HG02759 (cell line): ENCODE measurements at regions not wholly inside any gene's neighbourhood (a gene's known extent, or its start where the extent isn't known, plus 50 kb on each side); places are given as distances from the start of the nearest gene placed in this dataset.
"Not testable (repeated sequence)": the region's sequence is repeated elsewhere in the genome, so short reads cannot be mapped to it uniquely, and the experiment has no call there.

ENCODE experiments used
- ATAC-seq: cut with Tn5 transposase; IDR thresholded peaks from one replicate; pipeline ENCODE4 v1.9.1; 2021; ENCODE audit warnings: mild to moderate bottlenecking, moderate library complexity; ENCODE audit not compliant: unreplicated experiment

DNA sequence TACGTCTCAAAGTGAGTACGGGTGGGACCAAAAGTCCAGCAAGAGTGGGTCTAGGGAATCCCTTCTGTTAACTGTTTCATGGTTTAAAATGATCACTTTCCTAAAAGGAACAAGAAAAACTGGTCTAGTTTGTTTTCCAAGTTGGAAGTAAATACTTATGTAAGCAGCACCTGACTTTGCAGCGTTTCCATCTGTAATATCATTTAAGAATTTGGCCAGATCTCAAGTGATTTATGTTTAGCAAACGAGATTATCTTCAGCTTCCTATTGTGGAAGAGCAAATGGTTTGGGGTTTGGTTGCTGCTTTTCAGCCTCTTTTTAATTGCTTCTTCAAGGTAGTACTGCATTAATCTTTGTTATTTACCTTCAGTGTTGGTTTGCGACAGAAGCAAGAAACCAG, 50.4 kb downstream of the FHIP1A start:
- no peak for ATAC-seq

DNA sequence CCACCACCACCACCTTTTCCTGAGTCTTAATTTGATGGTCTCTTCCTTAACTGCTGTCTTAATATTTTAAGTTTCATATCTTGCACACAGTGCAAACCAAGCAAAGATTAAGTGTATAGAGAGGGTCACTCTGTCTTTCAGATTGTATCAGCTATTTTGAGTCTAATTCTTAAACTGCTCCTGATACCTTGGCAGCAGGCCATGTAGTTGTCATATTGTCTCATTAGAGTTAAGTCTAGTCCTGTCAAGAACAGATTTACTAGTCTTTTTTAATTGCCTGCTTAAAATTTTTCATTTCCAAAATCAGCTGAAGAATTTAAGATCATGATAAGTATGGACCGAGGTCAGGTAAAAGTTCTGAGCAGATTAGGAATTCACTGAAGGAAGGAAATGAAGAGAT, 51.5 kb downstream of the FHIP1A start:
- ATAC-seq = no peak

DNA sequence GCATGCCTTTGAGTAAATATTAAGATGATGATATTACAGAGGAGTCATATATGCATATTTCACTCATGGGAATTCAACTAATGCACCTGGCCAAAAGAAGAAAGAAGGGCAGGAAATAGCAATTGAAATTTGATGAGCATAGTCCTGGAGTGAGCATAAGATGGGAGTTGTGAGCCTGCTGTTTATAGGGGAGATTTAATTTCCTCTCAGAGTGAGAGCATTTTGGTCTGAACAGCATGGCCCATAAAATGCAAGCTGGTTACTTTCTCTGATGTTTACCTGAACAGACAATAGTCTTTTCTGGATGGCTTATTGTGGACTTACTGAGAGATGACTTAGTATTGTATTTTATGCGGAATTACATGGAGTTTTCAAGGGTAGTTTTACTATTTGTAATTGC, 53.6 kb downstream of the FHIP1A start:
- ATAC-seq = no peak

DNA sequence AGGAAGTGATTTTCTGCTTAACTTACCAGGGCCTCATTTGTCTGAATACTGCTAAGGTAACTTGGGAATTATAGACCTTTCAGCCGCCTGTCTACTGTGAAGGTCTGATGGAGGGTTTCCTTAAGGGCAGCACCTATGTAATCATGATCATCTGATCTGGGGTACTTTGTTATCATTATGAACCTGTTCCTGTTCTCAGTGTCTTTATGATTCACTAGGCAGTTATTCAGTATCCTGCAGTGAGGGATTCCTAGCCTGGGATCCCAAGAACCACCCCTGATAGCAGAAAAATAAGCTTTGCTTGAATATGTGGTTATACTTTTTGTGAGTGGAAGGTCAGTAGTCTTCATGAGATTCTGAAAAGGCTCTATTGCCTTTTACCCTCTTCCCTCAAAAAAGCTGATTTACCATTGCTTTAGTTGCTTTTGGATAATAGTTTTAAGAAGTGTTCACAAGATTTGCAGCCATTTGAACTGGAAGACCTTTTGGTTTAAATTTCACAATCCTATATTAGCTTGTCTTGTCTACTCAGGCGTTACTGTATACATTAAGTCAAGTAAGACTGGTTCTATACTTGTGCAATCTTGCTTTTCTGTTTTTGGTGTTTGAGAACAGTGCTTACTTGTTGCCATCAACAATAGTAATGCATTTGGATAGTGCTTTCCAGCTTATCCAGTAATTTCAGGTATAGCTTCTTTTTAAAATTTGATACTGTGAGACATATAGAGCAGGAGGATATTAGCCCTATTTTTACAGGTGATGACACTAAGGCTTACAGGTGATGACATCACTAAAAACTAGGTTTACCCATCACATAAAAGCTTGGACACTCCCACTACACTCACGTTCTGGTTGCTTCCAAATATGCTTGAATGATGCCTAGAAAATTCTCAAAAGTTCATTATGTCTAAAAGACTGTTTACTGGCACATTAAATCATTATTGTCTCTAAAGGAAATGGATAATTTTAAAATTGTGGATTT, 60.0 kb downstream of the FHIP1A start:
- ATAC-seq = no peak

DNA sequence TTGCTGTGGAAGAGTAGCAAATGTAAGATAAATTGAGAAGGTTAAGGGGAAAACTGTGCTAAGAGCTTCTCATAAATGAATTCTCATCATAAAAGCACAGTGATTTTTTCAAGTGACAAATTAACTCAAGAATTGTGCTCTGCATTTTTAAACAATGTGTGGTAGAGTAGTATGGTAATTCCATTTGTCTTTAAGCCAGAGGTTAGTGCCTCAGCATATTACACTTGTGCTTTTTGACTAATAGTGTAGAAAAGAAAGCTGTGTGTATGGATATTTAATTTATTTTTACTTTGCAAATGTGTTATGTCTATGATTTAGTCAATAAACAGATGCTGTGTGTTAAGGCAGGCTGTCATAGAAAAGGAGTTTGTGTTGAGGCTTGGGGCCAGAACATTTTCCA, 61.0 kb downstream of the FHIP1A start:
- no peak for ATAC-seq

DNA sequence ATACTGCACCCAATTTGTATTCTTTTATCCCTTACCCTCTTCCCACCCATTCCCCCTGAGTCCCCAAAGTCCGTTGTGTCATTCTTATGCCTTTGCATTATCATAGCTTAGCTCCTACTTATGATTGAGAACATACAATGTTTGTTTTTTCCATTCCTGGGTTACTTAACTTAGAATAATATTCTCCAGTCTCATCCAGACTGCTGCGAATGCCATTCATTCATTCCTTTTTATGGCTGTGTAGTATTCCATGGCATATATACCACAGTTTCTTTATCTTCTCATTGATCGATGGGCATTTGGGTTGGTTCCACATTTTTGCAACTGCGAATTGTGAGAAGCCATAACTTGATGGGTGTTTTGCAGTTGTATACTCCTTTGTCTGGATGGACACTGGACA, 62.8 kb downstream of the FHIP1A start:
- ATAC-seq = no peak

DNA sequence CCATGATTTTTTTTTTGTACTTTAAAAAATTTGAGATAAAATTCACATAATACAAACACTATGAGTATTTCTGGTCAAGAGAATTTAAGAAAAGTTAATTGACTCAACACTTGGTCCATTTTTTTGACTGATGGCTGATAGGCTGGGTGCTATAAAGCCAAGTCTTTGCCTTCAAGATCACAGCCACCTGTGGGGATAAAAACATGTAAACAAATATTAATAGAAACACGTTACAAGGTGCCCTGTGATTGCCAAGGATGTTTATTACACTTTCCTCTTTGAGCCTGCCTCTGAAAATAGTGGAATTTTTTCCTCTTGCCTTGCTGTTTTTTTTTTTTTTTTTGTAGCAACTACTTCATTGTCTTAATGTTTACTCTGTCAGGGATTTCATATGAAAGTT, 63.3 kb downstream of the FHIP1A start:
- ATAC-seq = no peak

DNA sequence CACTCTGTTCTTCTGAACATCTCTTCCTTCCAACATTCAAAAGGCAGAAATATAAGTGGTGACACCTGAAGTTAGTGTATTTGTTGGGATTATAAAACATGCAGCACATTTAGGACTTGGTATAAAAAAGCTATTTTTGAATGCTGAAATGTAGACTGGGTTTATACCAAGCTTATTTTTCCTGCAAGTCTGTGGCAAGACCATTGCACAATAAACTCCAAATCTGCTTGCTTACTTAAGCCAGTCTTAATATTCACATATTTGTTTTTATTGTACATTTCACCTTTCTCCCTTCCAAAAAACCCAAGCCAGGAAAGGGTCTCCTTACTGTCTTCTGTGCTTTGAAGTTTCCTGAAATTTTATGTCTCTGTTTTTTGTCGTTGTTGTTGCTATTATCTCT, 63.7 kb downstream of the FHIP1A start:
- no peak for ATAC-seq

DNA sequence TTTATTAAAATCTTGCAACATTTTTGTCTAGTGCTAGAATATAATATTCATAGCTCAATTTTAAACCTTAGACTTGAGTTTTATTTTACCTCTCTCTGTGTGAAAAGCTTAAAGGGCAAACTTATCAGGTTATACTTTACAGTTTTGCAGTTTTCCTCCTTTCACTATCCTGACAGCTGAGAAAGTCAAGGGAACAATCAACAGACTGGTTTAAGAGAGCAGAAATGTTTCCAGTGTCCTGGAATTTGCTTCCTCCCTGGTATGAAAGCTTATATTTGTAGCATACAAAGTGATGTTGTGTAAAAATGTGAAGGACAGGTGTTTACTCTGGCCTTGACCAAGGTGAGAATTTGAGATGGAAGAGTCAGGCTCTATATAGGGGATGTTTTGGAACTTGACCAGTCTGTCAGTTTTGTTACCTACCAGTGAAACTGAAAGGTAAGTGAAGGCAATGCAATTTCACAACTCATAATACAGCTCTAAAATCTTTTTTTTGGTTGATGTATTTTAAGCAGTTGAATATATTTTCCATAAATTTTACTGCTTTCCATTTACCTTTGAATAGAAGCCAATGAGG, 64.6 kb downstream of the FHIP1A start:
- ATAC-seq = no peak

DNA sequence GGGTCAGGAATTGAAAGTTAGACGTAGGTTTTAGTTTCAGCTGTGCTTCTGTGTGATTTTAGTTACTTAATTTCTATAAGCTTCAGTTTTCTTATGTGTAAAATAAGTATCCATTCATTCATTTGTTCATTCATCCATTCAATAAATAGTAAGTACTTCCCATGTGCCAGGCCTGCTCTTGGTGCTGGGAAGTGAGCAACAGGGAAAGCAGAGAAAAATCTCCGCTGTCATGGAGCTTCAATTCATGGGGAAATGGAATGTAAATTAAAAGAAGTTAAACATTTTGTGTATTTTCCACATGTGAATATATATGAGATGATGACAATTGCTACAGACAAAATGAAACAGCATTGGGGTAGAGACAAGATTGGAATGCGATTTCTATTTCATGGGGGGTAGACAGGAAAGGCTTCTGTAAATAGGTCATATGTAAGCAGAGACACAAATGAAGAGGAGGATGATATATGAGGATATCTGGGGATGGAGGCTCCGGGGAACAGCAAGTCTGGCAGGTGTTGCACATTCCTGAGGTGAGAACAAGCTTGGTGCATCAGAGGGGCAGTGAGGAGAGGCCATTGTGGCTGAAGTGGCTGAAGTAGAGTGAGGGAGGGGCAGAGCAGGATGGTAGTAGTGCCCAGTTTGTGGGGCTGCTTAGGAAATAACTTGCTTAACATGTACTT, 66.2 kb downstream of the FHIP1A start:
- no peak for ATAC-seq

DNA sequence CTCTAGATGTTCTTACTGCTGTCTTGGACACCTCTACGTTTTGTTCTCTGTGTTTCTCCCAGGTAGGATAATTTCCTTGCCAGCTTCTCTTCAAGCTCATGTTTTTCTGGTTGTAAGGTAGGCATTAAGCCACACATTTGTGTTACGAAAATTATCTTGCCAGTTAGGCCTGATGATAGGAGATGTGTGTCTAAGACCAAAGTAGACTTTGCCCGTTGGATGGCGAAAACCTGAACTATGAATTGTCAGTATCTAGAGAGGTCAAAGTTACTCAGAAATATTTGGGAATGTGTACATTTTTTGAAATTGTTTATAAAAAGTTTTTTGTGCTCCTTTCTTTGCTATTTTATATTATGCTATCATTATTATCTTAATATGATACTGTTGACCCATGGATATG, 72.8 kb downstream of the FHIP1A start:
- ATAC-seq = no peak

DNA sequence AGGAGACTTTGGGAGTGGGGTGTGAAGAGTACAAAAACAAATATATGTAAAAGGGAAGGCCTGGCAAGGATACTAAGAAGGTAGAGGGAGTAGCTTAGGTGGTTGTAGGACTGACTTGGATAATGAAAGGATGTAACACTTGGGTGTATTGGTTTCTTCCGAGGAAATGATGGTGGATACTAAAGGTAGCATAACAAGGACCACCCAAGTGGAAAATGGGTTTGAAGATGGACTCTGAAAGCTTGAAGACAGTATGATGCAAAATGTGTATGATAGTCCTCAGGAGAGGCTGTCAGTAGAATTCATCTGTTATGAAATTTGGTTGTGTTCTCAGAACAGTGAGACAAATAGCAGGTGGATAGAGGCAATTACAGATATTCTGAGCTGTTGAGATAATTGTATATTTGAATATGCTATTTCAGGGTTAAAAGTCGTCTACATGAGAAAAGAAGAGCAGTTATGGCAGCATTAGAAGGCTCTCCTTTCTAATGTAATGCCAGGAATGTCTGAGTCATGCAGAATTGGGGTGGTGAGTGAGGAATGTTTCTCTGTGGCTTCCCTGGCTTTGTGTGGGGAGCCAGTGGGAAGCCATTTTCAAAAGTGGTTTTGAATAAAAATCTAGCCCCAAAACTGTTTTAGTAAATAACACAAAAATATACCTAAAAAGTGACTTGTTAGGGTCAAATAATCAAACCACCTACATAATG, 75.6 kb downstream of the FHIP1A start:
- no peak for ATAC-seq

DNA sequence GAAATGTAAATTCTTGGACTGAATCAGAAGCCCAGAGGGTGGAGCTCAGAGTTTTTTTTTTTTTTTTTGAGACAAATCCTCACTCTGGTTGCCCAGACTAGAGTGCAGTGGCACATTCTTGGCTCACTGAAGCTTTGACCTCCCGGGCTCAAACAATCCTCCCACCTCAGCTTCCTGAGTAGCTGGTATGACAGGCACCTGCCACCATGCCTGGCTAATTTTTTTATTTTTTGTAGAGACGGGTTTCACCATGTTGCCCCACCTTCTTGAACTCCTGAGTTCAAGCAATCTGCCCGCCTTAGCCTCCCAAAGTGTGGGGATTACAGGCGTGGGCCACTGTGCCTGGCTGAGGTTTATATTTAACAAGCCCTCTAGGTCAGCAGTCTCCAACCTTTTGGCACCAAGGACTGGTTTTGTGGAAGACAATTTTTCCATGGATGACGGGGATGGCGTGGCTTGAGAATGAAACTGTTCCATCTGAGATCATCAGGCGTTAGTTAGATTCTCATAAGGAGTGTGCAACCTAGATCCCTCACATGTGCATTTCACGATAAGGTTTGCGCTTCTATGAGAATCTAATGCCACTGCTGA, 76.7 kb downstream of the FHIP1A start:
- no peak for ATAC-seq

DNA sequence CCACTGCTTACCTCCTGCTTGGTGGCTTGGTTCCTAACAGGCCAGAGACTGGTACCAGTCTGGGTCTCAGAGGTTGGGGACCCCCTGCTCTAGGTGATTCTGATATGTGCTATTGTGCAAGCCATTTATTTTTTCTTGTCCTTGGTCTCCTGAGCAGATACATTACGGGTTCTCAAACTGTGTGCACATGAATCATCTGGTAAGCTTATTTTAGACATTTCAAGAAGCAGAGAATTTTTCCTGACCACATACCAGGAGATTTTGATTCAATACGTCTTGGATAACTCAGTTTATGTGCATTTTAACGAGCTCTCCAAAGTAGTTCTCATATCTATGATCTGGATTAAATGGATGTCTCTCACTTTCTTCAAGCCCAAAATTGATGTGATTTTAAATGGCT, 77.2 kb downstream of the FHIP1A start:
- ATAC-seq = no peak

DNA sequence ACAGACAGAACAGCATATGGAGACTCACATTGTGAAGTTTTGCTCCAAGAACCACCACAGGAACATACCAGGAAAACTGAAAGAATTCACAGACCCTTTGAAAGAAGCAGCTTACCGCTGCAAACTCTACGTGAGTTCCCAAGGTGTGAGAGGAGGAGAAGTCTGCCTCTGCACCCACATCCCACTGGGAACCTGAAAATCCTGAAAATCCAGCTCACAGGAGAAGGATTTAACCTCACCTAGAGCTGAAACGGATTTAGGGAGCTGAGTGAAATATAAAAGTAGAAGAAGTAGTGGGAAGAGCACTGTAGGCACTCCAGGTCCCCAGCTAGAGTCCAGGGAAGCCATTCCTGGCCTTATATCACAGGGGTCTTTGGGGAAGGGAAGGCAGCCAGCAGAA, 80.0 kb downstream of the FHIP1A start:
- no peak for ATAC-seq

DNA sequence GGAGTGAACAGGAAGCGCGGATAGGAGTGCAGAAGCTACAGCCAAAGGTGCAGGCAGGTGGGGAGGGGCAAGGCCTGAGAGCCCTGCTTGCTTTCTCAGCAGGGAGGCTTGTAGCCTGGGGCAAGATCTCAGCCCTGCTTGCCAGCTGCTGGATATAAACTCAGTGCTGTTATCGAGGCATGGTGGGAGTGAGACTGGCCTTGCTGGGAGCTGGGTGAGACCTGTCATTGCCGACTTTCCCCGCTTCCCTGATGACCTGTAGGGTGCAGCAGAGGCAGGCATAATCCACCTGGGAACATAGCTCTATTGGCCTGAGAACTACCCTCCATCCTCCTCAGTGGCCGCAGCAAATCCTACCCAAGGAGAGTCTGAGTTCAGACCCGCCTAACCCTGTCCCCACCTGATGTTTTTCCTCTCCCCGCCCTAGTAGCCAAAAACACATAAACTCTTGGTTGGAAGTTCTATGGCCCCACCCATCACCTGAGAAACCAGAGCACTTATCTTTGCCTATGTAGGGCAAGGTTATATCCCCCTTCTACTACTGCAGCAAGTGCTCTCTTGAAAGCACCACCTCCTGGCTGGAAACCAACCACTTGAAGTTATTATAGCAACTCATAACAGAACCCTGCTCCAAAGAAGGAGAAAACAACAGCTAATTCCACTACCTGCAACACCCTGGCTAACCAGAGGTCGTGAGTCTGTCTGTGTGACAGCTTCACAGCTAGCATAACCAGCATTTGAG, 80.7 kb downstream of the FHIP1A start:
- no peak for ATAC-seq

DNA sequence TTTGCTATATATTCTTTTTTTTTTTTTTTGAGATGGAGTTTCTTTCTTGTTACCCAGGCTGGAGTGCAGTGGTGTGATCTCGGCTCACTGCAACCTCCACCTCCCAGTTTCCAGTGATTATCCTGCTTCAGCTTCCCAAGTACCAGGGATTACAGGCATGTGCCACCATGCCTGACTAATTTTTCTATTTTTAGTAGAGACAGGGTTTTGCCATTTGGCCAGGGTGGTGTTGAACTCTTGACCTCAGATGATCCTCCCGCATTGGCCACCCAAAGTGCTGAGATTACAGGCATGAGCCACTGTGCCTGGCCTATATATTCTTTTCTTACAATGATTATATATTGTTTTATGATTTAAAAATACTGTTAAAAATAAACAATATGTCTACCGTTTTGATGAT, 86.6 kb downstream of the FHIP1A start:
- not testable (repeated sequence) for ATAC-seq

DNA sequence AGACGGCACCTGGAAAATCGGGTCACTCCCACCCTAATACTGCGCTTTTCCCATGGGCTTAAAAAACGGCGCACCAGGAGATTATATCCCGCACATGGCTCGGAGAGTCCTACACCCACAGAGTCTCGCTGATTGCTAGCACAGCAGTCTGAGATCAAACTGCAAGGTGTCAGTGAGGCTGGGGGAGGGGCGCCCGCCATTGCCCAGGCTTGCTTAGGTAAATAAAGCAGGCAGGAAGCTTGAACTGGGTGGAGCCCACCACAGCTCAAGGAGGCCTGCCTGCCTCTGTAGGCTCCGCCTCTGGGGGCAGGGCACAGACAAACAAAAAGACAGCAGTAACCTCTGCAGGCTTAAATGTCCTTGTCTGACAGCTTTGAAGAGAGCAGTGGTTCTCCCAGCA, 102.6 kb downstream of the FHIP1A start:
- not testable (repeated sequence) for ATAC-seq

DNA sequence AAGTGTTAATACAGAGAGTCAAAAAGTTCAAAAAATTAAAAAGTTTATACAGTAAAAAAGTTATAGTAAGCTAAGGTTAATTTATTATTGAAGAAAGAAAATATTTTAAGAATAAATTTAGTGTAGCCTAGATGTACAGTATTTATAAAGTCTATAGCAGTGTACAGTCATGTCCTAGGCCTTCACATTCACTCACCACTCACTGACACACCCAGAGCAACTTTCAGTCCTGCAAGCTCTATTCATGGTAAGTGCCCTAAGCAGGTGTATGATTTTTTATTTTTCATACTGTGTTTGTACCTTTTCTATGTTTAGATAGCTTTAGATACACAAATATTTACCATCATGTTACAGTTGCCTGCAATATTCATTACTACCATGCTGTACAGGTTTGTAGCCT, 108.9 kb downstream of the FHIP1A start:
- no peak for ATAC-seq

DNA sequence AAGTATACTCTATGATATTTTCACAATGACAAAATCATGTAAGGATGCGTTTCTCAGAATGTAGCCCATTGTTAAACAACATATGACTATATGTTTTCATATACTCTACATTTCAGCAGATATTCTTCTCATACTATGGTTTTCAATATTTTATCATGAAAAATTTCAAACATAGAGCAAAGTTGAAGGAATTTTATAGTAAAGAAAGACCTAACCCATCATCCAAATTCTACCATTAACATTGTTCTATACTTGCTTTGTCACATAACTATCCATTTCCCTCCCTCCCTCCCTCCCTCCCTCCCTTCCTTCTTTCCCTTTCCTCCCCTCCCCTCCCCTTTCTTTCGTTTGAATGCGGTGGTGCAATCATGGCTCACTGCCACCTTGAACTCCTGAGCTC, 109.4 kb downstream of the FHIP1A start:
- ATAC-seq = no peak
